B cell (primary cell): ENCODE measurements at regions not wholly inside any gene's neighbourhood (a gene's known extent, or its start where the extent isn't known, plus 50 kb on each side); places are given as distances from the start of the nearest gene placed in this dataset.

Source experiments
- CTCF ChIP-seq: fragments of 200-600 bp; IDR thresholded peaks from one replicate; pipeline ENCODE4 v1.8.0; 2022; ENCODE audit warnings: antibody characterized with exemption, mild to moderate bottlenecking
- EZH2 ChIP-seq: IDR thresholded peaks from 2 replicates; pipeline ENCODE4 v1.6.1; 2012; ENCODE audit warnings: borderline replicate concordance, low read depth, mild to moderate bottlenecking, moderate library complexity, low read length; ENCODE audit not compliant: insufficient read depth, poor library complexity, severe bottlenecking

- TF ChIP-seq CTCF (no peak), EZH2 (no peak)
These were observed 378.4 kb upstream of the NAALADL2 start for GRCh38 chr3:174480767-174481166.
